HG02840 (cell line): ENCODE measurements at regions not wholly inside any gene's neighbourhood (a gene's known extent, or its start where the extent isn't known, plus 50 kb on each side); places are given as distances from the start of the nearest gene placed in this dataset.
"Not testable (repeated sequence)": the region's sequence is repeated elsewhere in the genome, so short reads cannot be mapped to it uniquely, and the experiment has no call there.

Experiments
- ATAC-seq: cut with Tn5 transposase; IDR thresholded peaks from one replicate; pipeline ENCODE4 v1.9.1; 2021; ENCODE audit warnings: mild to moderate bottlenecking, moderate library complexity, moderate number of reproducible peaks; ENCODE audit not compliant: unreplicated experiment, low FRiP score

- ATAC-seq, result no peak
Measured at GRCh38 chr14:43022094-43022800, 1415.6 kb downstream of the LRFN5 start.

GRCh38 chr14:43019826-43020225, 1413.2 kb downstream of the LRFN5 start:
- ATAC-seq, result no peak

- ATAC-seq, result no peak
Measured at GRCh38 chr14:43014338-43014737, 1407.7 kb downstream of the LRFN5 start.

- no peak for ATAC-seq
Measured at GRCh38 chr14:43012817-43013216, 1406.1 kb downstream of the LRFN5 start.

- no peak for ATAC-seq
Measured at GRCh38 chr14:43005807-43006206, 1399.1 kb downstream of the LRFN5 start.

- ATAC-seq, result no peak
Measured at GRCh38 chr14:43003845-43004244, 1397.2 kb downstream of the LRFN5 start.

GRCh38 chr14:43001731-43002130, 1395.1 kb downstream of the LRFN5 start:
- ATAC-seq, result no peak

GRCh38 chr14:42994051-42994736, 1387.5 kb downstream of the LRFN5 start:
- no peak for ATAC-seq

- no peak for ATAC-seq
Measured at GRCh38 chr14:42992930-42993329, 1386.3 kb downstream of the LRFN5 start.

- ATAC-seq, result no peak
Measured at GRCh38 chr14:42980419-42980818, 1373.7 kb downstream of the LRFN5 start.

- not testable (repeated sequence) for ATAC-seq
Measured at GRCh38 chr14:42973171-42973570, 1366.5 kb downstream of the LRFN5 start.

GRCh38 chr14:42965512-42965911, 1358.8 kb downstream of the LRFN5 start:
- no peak for ATAC-seq

GRCh38 chr14:42961509-42961908, 1354.8 kb downstream of the LRFN5 start:
- no peak for ATAC-seq

- ATAC-seq, result no peak
Measured at GRCh38 chr14:42950363-42950762, 1343.7 kb downstream of the LRFN5 start.

- no peak for ATAC-seq
Measured at GRCh38 chr14:42947991-42948390, 1341.3 kb downstream of the LRFN5 start.

GRCh38 chr14:42944284-42944683, 1337.6 kb downstream of the LRFN5 start:
- no peak for ATAC-seq

- ATAC-seq, result no peak
Measured at GRCh38 chr14:42931308-42931707, 1324.6 kb downstream of the LRFN5 start.

GRCh38 chr14:42929806-42930480, 1323.3 kb downstream of the LRFN5 start:
- ATAC-seq, result no peak

GRCh38 chr14:42927313-42927712, 1320.6 kb downstream of the LRFN5 start:
- no peak for ATAC-seq

- ATAC-seq, result no peak
Measured at GRCh38 chr14:42921901-42922300, 1315.2 kb downstream of the LRFN5 start.

- ATAC-seq, result no peak
Measured at GRCh38 chr14:42918615-42919014, 1311.9 kb downstream of the LRFN5 start.

- ATAC-seq, result no peak
Measured at GRCh38 chr14:42911642-42912041, 1305.0 kb downstream of the LRFN5 start.
